ENCODE measurements at regions not wholly inside any gene's neighbourhood (a gene's known extent, or its start where the extent isn't known, plus 50 kb on each side); places are given as distances from the start of the nearest gene placed in this dataset.
"Not testable (repeated sequence)": the region's sequence is repeated elsewhere in the genome, so short reads cannot be mapped to it uniquely, and the experiment has no call there.

GRCh38 chr12:53852992-53853391, 85.6 kb upstream of the HOXC13 start:
- no peaks in the 10 kb centered on the region for H3K36me3 Mint-ChIP-seq
- H3K9me3 Mint-ChIP-seq = no peaks in the 10 kb centered on the region
- DNase-seq = no peak
- H3K4me1 Mint-ChIP-seq = no peaks in the 10 kb centered on the region
- H3K27me3 Mint-ChIP-seq = peaks cover 40% of the 10 kb centered on the region
- no peak overlapping the region for H3K27ac Mint-ChIP-seq
- H3K4me3 Mint-ChIP-seq = no peak overlapping the region

GRCh38 chr12:53854701-53855316, 83.8 kb upstream of the HOXC13 start:
- Mint-ChIP-seq H3K36me3 (no peaks in the 10 kb centered on the region), H3K27ac (no peak overlapping the region), H3K9me3 (no peaks in the 10 kb centered on the region), H3K4me3 (no peak overlapping the region), H3K4me1 (no peaks in the 10 kb centered on the region), H3K27me3 (peaks cover 36% of the 10 kb centered on the region)
- no peak for DNase-seq

GRCh38 chr12:53856132-53856531, 82.5 kb upstream of the HOXC13 start:
- Mint-ChIP-seq H3K36me3 (no peaks in the 10 kb centered on the region), H3K4me3 (no peak overlapping the region), H3K27me3 (peaks cover 42% of the 10 kb centered on the region), H3K9me3 (no peaks in the 10 kb centered on the region), H3K4me1 (no peaks in the 10 kb centered on the region), H3K27ac (no peak overlapping the region)
- no peak for DNase-seq

- no peak for DNase-seq
- no peaks in the 10 kb centered on the region for H3K9me3 Mint-ChIP-seq
- H3K27me3 Mint-ChIP-seq = peaks cover 40% of the 10 kb centered on the region
- H3K4me1 Mint-ChIP-seq = no peaks in the 10 kb centered on the region
- no peaks in the 10 kb centered on the region for H3K36me3 Mint-ChIP-seq
- no peak overlapping the region for H3K4me3 Mint-ChIP-seq
- no peak overlapping the region for H3K27ac Mint-ChIP-seq
Observed at GRCh38 chr12:53857666-53858065, 81.0 kb upstream of the HOXC13 start.

- Mint-ChIP-seq H3K9me3 (no peaks in the 10 kb centered on the region), H3K4me1 (no peaks in the 10 kb centered on the region), H3K27me3 (peaks cover 22% of the 10 kb centered on the region), H3K36me3 (no peaks in the 10 kb centered on the region), H3K4me3 (no peak overlapping the region), H3K27ac (no peak overlapping the region)
- DNase-seq = no peak
Observed at GRCh38 chr12:53860426-53861345, 77.9 kb upstream of the HOXC13 start.

GRCh38 chr12:53862206-53862605, 76.4 kb upstream of the HOXC13 start:
- peaks cover 22% of the 10 kb centered on the region for H3K27me3 Mint-ChIP-seq
- no peaks in the 10 kb centered on the region for H3K36me3 Mint-ChIP-seq
- no peak overlapping the region for H3K27ac Mint-ChIP-seq
- DNase-seq = no peak
- H3K4me3 Mint-ChIP-seq = no peak overlapping the region
- H3K4me1 Mint-ChIP-seq = no peaks in the 10 kb centered on the region
- no peaks in the 10 kb centered on the region for H3K9me3 Mint-ChIP-seq

- H3K4me3 Mint-ChIP-seq = no peak overlapping the region
- no peak for DNase-seq
- no peaks in the 10 kb centered on the region for H3K36me3 Mint-ChIP-seq
- no peak overlapping the region for H3K27ac Mint-ChIP-seq
- no peaks in the 10 kb centered on the region for H3K9me3 Mint-ChIP-seq
- H3K27me3 Mint-ChIP-seq = peaks cover 26% of the 10 kb centered on the region
- no peaks in the 10 kb centered on the region for H3K4me1 Mint-ChIP-seq
Observed at GRCh38 chr12:53862831-53863230, 75.8 kb upstream of the HOXC13 start.

- no peaks in the 10 kb centered on the region for H3K4me1 Mint-ChIP-seq
- H3K27ac Mint-ChIP-seq = no peak overlapping the region
- peaks cover 39% of the 10 kb centered on the region for H3K27me3 Mint-ChIP-seq
- no peak for DNase-seq
- no peaks in the 10 kb centered on the region for H3K9me3 Mint-ChIP-seq
- H3K4me3 Mint-ChIP-seq = no peak overlapping the region
- H3K36me3 Mint-ChIP-seq = no peaks in the 10 kb centered on the region
Observed at GRCh38 chr12:53866727-53867126, 71.9 kb upstream of the HOXC13 start.

GRCh38 chr12:53867216-53868012, 71.2 kb upstream of the HOXC13 start:
- Mint-ChIP-seq H3K27ac (no peak overlapping the region), H3K9me3 (no peaks in the 10 kb centered on the region), H3K36me3 (no peaks in the 10 kb centered on the region), H3K27me3 (peaks cover 43% of the 10 kb centered on the region), H3K4me3 (no peak overlapping the region), H3K4me1 (no peaks in the 10 kb centered on the region)
- DNase-seq = no peak

- Mint-ChIP-seq H3K9me3 (no peaks in the 10 kb centered on the region), H3K4me3 (no peak overlapping the region), H3K27ac (no peak overlapping the region), H3K27me3 (peaks cover 55% of the 10 kb centered on the region), H3K4me1 (no peaks in the 10 kb centered on the region), H3K36me3 (no peaks in the 10 kb centered on the region)
- DNase-seq = no peak
Observed at GRCh38 chr12:53868511-53868986, 70.1 kb upstream of the HOXC13 start.

DNA sequence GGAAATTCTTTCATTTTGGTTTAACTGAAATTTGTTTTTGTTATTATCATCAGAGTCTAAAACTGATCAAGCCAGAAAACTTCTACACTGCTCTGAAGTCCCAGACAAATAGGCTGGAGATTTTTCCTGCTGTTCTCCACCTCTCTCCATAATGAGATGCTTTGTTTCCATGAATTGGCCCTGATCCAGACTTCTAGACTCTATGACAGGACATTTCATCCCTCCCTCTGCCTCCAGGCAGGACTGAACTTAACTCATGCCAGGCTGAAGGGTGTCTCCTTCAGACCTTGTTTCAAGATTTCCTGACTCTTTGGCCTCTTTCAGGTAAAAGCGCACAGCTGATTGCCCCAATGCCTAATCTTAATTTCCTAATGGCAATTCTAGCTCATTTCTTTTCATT, 69.1 kb upstream of the HOXC13 start:
- DNase-seq = no peak
- Mint-ChIP-seq H3K4me1 (no peaks in the 10 kb centered on the region), H3K27ac (no peak overlapping the region), H3K9me3 (no peaks in the 10 kb centered on the region), H3K4me3 (no peak overlapping the region), H3K27me3 (peaks cover 55% of the 10 kb centered on the region), H3K36me3 (no peaks in the 10 kb centered on the region)

GRCh38 chr12:53870117-53870516, 68.5 kb upstream of the HOXC13 start:
- no peak for DNase-seq
- no peak overlapping the region for H3K27ac Mint-ChIP-seq
- no peaks in the 10 kb centered on the region for H3K9me3 Mint-ChIP-seq
- H3K36me3 Mint-ChIP-seq = no peaks in the 10 kb centered on the region
- no peaks in the 10 kb centered on the region for H3K4me1 Mint-ChIP-seq
- H3K4me3 Mint-ChIP-seq = no peak overlapping the region
- peaks cover 61% of the 10 kb centered on the region for H3K27me3 Mint-ChIP-seq

DNA sequence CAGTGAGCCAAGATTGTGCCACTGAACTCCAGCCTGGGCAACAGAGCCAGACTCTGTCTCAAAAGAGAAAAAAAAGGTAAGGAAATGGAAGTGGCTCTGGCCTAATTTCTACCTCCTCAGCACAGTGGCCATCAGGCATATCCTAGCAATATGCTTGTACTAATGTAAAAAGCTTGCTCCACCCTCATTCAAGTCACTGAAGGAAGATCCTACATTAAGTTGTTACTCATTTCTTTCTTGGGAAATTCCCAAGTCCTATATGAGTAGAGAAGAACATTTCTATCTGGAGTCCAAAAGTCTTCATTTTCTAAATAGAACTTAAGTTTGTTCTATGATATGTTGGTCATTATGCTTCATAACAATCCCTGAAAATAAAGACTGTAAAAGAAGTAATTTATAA, 67.3 kb upstream of the HOXC13 start:
- H3K4me1 Mint-ChIP-seq = no peaks in the 10 kb centered on the region
- no peak overlapping the region for H3K27ac Mint-ChIP-seq
- no peaks in the 10 kb centered on the region for H3K9me3 Mint-ChIP-seq
- H3K4me3 Mint-ChIP-seq = no peak overlapping the region
- no peaks in the 10 kb centered on the region for H3K36me3 Mint-ChIP-seq
- no peak for DNase-seq
- peaks cover 63% of the 10 kb centered on the region for H3K27me3 Mint-ChIP-seq

DNA sequence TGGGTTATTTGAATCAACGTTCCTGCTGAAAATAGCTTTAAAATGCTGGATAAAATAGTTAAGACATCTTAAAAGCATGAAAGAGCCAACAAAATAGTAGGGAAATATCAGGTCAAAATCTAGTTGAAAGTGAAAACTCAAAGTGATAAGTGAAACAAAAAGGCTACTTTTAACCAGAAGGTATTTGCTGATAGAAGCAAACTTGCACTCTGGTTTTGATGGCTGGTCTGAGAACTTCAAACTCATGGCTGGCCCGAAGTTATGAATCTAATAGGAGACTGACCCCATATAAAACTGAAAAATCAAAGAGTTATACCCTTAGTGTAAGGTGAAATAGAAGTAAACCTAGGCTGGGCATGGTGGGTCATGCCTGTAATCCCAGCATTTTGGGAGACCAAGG, 66.3 kb upstream of the HOXC13 start:
- H3K27ac Mint-ChIP-seq = no peak overlapping the region
- H3K27me3 Mint-ChIP-seq = peaks cover 72% of the 10 kb centered on the region
- no peaks in the 10 kb centered on the region for H3K36me3 Mint-ChIP-seq
- H3K4me1 Mint-ChIP-seq = no peaks in the 10 kb centered on the region
- H3K9me3 Mint-ChIP-seq = peaks cover 1% of the 10 kb centered on the region
- no peak overlapping the region for H3K4me3 Mint-ChIP-seq
- no peak for DNase-seq

DNA sequence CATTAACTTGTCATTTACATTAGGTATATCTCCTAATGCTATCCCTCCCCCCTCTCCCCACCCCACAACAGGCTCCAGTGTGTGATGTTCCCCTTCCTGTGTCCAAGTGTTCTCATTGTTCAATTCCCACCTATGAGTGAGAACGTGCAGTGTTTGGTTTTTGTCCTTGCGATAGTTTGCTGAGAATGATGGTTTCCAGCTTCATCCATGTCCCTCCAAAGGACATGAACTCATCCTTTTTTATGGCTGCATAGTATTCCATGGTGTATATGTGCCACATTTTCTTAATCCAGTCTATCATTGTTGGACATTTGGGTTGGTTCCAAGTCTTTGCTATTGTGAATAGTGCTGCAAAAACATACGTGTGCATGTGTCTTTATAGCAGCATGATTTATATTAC, 60.7 kb upstream of the HOXC13 start:
- not testable (repeated sequence) for H3K27ac Mint-ChIP-seq, H3K4me1 Mint-ChIP-seq, H3K4me3 Mint-ChIP-seq, DNase-seq, H3K9me3 Mint-ChIP-seq, H3K36me3 Mint-ChIP-seq
- peaks cover 57% of the 10 kb centered on the region for H3K27me3 Mint-ChIP-seq

All from activated naive CD8-positive, alpha-beta T cell treated with anti-CD3 and anti-CD28 coated beads for 36 hours (primary cell).